Dendritic cell treated with granulocyte-macrophage colony-stimulating factor and Interleukin-4, amounts not matched to agents 40 ng/mL and 50 ng/mL, for 4 days (primary cell): ENCODE measurements at regions not wholly inside any gene's neighbourhood (a gene's known extent, or its start where the extent isn't known, plus 50 kb on each side); places are given as distances from the start of the nearest gene placed in this dataset.

Experiments
- H3K27ac Mint-ChIP-seq: one replicate; pipeline ENCODE4 v1.8.0; 2022; ENCODE audit warnings: mild to moderate bottlenecking, mixed read lengths
- H3K27me3 Mint-ChIP-seq: one replicate; pipeline ENCODE4 v1.8.0; 2022; ENCODE audit warnings: mild to moderate bottlenecking, mixed read lengths
- H3K36me3 Mint-ChIP-seq: one replicate; pipeline ENCODE4 v1.8.0; 2022; ENCODE audit warnings: low read depth, mixed read lengths
- H3K4me1 Mint-ChIP-seq: one replicate; pipeline ENCODE4 v1.8.0; 2022; ENCODE audit warnings: low read depth, mixed read lengths
- H3K4me3 Mint-ChIP-seq: one replicate; pipeline ENCODE4 v1.8.0; 2022; ENCODE audit warnings: mild to moderate bottlenecking, moderate library complexity, mixed read lengths
- H3K9me3 Mint-ChIP-seq: one replicate; pipeline ENCODE4 v1.8.0; 2022; ENCODE audit warnings: mixed read lengths
- intact Hi-C: fragments of 100-400 bp; cut with micrococcal nuclease; formaldehyde crosslinking; loops from one replicate; pipeline ENCODE4 v1.15.0; 2022

DNA sequence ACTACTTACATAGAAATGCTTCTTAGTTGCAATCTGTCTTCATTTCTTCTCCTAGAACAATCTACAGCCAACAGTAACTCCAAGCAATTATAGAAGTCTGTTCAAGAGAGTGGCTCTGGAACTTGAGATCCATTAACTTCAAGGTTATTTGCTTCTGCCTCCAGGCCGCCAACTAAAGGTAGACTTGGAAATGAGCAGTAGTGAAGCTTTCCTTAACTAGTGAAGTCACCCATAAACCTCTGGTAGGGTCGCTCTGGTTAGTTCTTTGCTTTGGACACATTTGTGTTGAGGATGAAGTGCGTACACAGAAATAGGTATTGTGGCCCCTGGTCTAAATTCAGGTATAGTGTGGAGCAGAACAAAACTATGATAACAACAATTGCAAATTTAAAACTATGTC lies 809.9 kb upstream of the RGS18 start:
- intact Hi-C loops = no loop called here
- Mint-ChIP-seq H3K4me3 (no peak overlapping the region), H3K9me3 (peaks cover 27% of the 10 kb centered on the region), H3K27ac (no peak overlapping the region), H3K27me3 (no peaks in the 10 kb centered on the region), H3K4me1 (no peaks in the 10 kb centered on the region), H3K36me3 (no peaks in the 10 kb centered on the region)

DNA sequence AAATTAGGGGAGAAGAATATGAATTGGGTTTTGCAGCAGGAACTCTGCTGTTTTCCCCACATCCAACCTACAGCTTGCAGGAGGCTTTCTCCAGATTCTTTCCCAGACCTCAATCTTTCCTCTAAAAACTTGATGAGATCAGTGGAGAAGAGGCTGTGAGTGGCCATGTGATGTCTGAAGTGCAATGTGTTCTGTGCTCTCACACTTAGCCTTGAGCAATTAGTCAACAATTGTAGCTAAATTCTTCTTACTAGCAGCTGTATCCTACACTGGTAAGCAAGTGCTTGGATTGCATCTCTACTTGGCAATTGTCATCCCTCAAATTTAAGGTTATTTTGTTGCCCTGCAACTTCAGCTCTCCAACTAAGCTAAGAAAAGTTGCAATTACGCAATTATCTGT lies 807.3 kb upstream of the RGS18 start:
- Mint-ChIP-seq H3K4me1 (no peaks in the 10 kb centered on the region), H3K27ac (no peak overlapping the region), H3K36me3 (no peaks in the 10 kb centered on the region), H3K27me3 (no peaks in the 10 kb centered on the region), H3K4me3 (no peak overlapping the region), H3K9me3 (peaks cover 18% of the 10 kb centered on the region)
- intact Hi-C loops = no loop called here

- no peaks in the 10 kb centered on the region for H3K4me1 Mint-ChIP-seq
- intact Hi-C loops = no loop called here
- H3K4me3 Mint-ChIP-seq = no peak overlapping the region
- peaks cover 41% of the 10 kb centered on the region for H3K9me3 Mint-ChIP-seq
- no peaks in the 10 kb centered on the region for H3K27me3 Mint-ChIP-seq
- H3K36me3 Mint-ChIP-seq = no peaks in the 10 kb centered on the region
- H3K27ac Mint-ChIP-seq = no peak overlapping the region
Measured at GRCh38 chr1:191358724-191359123, 799.5 kb upstream of the RGS18 start.

DNA sequence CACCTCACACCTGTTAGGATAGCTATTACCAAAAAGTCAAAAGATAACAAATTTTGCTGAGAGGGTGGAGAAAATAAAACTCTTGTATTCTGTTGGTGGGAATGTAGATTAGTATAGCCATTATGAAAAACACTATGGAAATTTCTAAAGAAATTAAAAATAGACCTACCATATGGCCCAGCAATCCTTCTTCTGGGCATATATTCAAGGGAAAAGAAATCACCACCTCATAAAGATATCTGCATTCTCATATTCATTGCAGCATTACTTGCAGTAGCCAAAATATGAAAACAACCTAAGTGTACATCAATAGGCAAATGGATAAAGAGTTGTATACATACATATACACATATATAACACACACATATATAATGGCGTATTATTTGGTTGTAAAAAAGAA lies 791.6 kb upstream of the RGS18 start:
- no peaks in the 10 kb centered on the region for H3K36me3 Mint-ChIP-seq
- no peaks in the 10 kb centered on the region for H3K27me3 Mint-ChIP-seq
- no peaks in the 10 kb centered on the region for H3K4me1 Mint-ChIP-seq
- intact Hi-C loops = no loop called here
- H3K27ac Mint-ChIP-seq = no peak overlapping the region
- no peak overlapping the region for H3K4me3 Mint-ChIP-seq
- H3K9me3 Mint-ChIP-seq = peaks cover 41% of the 10 kb centered on the region

DNA sequence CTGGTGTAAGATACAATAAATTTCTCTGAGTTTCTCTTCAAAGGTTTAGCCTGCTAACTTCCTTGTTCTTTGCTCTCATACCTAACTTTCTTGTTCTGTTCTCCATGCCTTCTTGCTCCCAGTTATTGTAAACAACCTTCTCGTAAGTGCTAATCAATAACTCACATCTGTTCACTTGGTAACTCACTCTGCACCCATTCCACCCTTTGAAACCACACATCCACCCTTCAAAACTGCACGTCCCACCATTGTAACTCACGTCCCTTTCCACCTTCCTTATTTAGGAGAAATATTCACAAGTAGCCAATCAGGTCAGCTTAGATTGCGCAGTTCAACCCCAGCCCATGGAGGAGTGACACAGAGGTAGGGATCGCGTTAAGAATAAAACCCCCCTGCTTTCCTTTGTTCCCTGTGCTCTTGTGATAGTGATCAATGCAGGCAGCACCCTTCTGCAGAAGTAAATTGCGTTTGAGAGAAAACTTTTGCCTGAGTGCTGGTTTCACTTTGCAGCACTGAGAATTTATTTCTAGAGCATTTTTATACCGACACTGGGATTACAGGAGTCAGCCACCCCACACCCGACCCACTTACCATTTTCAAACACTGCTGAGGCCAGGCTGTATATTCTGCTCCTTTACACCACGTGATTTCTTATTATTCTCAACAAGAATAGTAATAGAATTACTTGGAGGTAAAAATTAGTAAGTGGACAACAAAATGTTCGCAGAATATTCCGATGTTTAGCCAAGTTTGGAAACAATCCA lies 789.2 kb upstream of the RGS18 start:
- Mint-ChIP-seq H3K27ac (no peak overlapping the region), H3K4me1 (no peaks in the 10 kb centered on the region), H3K4me3 (no peak overlapping the region), H3K27me3 (no peaks in the 10 kb centered on the region), H3K36me3 (no peaks in the 10 kb centered on the region), H3K9me3 (peaks cover 23% of the 10 kb centered on the region)
- intact Hi-C loops = no loop called here

- H3K36me3 Mint-ChIP-seq = no peaks in the 10 kb centered on the region
- no peak overlapping the region for H3K27ac Mint-ChIP-seq
- no peaks in the 10 kb centered on the region for H3K4me1 Mint-ChIP-seq
- intact Hi-C loops = no loop called here
- H3K9me3 Mint-ChIP-seq = peaks cover 48% of the 10 kb centered on the region
- no peak overlapping the region for H3K4me3 Mint-ChIP-seq
- H3K27me3 Mint-ChIP-seq = no peaks in the 10 kb centered on the region
Measured at GRCh38 chr1:191371626-191372025, 786.6 kb upstream of the RGS18 start.

GRCh38 chr1:191388283-191388682 lies 770.0 kb upstream of the RGS18 start:
- no peak overlapping the region for H3K27ac Mint-ChIP-seq
- no peaks in the 10 kb centered on the region for H3K36me3 Mint-ChIP-seq
- H3K9me3 Mint-ChIP-seq = peaks cover 32% of the 10 kb centered on the region
- H3K4me3 Mint-ChIP-seq = no peak overlapping the region
- intact Hi-C loops = no loop called here
- no peaks in the 10 kb centered on the region for H3K27me3 Mint-ChIP-seq
- no peaks in the 10 kb centered on the region for H3K4me1 Mint-ChIP-seq

DNA sequence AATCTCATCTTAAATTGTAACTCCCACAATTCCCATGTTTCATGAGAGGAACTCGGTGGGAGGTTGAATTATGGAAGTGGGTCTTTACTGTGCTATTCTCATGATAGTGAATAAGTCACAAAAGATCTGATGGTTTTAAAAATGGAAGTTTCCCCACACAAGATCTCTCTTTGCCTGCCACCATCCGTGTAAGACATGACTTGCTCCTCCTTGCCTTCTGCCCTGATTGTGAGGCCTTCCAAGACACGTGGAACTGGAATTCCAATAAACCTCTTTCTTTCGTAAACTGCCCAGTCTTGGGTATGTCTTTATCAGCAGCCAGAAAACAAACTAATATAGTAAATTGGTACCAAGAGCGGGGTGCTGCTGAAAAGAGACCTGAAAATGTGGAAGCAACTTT lies 761.6 kb upstream of the RGS18 start:
- H3K4me1 Mint-ChIP-seq = no peaks in the 10 kb centered on the region
- H3K27ac Mint-ChIP-seq = no peak overlapping the region
- H3K9me3 Mint-ChIP-seq = peaks cover 46% of the 10 kb centered on the region
- H3K27me3 Mint-ChIP-seq = no peaks in the 10 kb centered on the region
- H3K4me3 Mint-ChIP-seq = no peak overlapping the region
- intact Hi-C loops = no loop called here
- no peaks in the 10 kb centered on the region for H3K36me3 Mint-ChIP-seq

DNA sequence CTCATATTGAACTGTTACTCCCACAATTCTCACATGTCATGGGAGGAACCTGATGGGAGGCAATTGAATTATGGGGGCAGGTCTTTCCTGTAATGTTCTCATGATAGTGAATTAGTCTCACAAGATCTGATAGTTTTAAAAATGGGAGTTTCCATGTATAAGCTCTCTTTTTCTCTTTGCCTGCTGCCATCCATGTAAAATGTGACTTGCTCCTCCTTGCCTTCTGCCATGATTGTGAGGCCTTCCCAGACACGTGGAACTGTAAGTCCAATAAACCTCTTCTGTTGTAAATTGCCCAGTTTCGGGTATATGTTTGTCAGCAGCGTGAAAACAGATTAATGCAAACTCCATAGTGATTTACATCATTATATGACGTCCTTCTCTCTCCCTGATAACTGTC lies 759.7 kb upstream of the RGS18 start:
- Mint-ChIP-seq H3K36me3 (no peaks in the 10 kb centered on the region), H3K27ac (no peak overlapping the region)
- intact Hi-C loops = no loop called here

GRCh38 chr1:191405417-191405816 lies 752.8 kb upstream of the RGS18 start:
- no peaks in the 10 kb centered on the region for H3K27me3 Mint-ChIP-seq
- H3K36me3 Mint-ChIP-seq = no peaks in the 10 kb centered on the region
- H3K4me3 Mint-ChIP-seq = no peak overlapping the region
- H3K4me1 Mint-ChIP-seq = no peaks in the 10 kb centered on the region
- no peaks in the 10 kb centered on the region for H3K9me3 Mint-ChIP-seq
- H3K27ac Mint-ChIP-seq = no peak overlapping the region
- intact Hi-C loops = no loop called here

More for the DNA sequence above, 759.7 kb upstream of the RGS18 start:
- no peaks in the 10 kb centered on the region for H3K27me3 Mint-ChIP-seq
- peaks cover 46% of the 10 kb centered on the region for H3K9me3 Mint-ChIP-seq
- H3K4me1 Mint-ChIP-seq = no peaks in the 10 kb centered on the region
- H3K4me3 Mint-ChIP-seq = no peak overlapping the region

DNA sequence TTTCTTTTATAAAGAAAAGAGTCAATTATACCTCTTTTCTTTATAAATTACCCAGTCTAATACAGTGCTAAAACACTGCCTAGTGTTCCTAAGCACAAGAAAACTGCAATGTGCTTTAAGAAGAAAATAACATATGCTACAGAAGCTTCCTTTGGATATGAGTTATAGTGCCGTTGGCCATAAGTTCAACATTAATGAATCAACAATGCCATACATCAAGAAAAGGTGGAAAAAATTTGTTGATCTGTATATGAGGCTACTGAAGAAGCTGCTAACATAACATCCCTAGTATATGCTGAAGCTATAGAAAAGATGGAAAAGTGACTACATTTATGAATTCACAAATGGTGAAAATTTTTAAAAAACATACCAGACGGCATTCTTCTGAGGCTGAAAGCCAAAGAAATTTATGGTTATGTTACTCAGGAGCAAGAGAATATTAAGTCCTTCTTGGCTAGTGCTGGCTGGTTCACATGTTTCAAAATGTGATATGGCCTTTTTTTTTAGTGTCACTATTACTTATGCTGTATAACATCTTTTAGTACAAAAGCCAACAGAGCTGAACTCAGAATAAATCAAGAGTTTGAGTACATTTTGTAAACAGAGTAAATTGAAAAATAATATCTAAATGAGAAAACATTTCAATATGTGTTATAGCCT lies 743.2 kb upstream of the RGS18 start:
- H3K4me3 Mint-ChIP-seq = no peak overlapping the region
- no peaks in the 10 kb centered on the region for H3K36me3 Mint-ChIP-seq
- H3K9me3 Mint-ChIP-seq = peaks cover 5% of the 10 kb centered on the region
- H3K4me1 Mint-ChIP-seq = no peaks in the 10 kb centered on the region
- no peak overlapping the region for H3K27ac Mint-ChIP-seq
- intact Hi-C loops = no loop called here
- H3K27me3 Mint-ChIP-seq = no peaks in the 10 kb centered on the region

GRCh38 chr1:191419842-191420241 lies 738.4 kb upstream of the RGS18 start:
- intact Hi-C loops = no loop called here
- Mint-ChIP-seq H3K4me1 (no peaks in the 10 kb centered on the region), H3K9me3 (peaks cover 9% of the 10 kb centered on the region), H3K36me3 (no peaks in the 10 kb centered on the region), H3K27ac (no peak overlapping the region), H3K27me3 (no peaks in the 10 kb centered on the region), H3K4me3 (no peak overlapping the region)

DNA sequence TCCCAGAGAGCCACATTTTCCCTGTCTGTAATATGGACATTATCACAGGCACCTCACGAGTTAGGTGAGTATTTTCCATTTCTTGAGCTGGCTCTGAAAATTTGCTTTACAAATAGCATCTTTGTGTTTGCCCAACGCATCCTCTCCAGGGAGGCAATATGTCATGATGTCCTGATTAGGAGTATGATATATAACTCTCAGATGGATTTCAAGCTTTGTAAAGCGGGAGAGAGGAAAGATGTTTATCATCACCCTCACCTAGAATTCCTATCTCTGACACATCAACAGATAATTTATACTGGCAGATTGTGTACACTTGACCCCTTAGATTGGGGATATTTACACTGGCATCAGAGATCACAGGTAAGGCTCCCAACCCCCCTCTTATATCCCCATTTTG lies 730.7 kb upstream of the RGS18 start:
- Mint-ChIP-seq H3K27ac (no peak overlapping the region), H3K36me3 (no peaks in the 10 kb centered on the region), H3K4me1 (no peaks in the 10 kb centered on the region), H3K9me3 (peaks cover 16% of the 10 kb centered on the region), H3K27me3 (no peaks in the 10 kb centered on the region), H3K4me3 (no peak overlapping the region)
- intact Hi-C loops = no loop called here

DNA sequence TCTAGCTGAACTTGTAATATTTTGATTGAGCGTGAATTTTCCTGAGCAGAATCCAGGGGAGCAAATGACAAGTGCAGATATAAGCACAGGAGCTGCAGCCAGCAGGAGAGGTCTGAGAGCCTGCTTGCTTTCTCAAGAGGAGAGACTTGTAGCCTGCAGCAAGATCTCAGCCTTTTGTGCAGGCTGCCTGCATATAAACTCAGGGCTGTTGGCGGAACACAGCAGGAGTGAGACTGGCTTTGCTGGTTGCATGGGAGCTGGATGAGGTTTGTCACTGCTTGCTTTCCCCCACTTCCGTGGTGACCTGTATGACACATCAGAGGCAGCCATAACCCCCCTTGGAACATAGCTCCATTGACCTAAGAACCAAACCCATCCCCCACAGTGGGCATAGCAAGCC lies 725.4 kb upstream of the RGS18 start:
- no peaks in the 10 kb centered on the region for H3K27me3 Mint-ChIP-seq
- H3K4me3 Mint-ChIP-seq = no peak overlapping the region
- peaks cover 48% of the 10 kb centered on the region for H3K9me3 Mint-ChIP-seq
- intact Hi-C loops = no loop called here
- H3K36me3 Mint-ChIP-seq = no peaks in the 10 kb centered on the region
- H3K27ac Mint-ChIP-seq = no peak overlapping the region
- no peaks in the 10 kb centered on the region for H3K4me1 Mint-ChIP-seq

GRCh38 chr1:191438979-191439378 lies 719.3 kb upstream of the RGS18 start:
- H3K9me3 Mint-ChIP-seq = peaks cover 31% of the 10 kb centered on the region

More at GRCh38 chr1:191438979-191439378, 719.3 kb upstream of the RGS18 start:
- no peaks in the 10 kb centered on the region for H3K4me1 Mint-ChIP-seq
- H3K36me3 Mint-ChIP-seq = no peaks in the 10 kb centered on the region
- H3K27me3 Mint-ChIP-seq = no peaks in the 10 kb centered on the region
- H3K4me3 Mint-ChIP-seq = no peak overlapping the region
- intact Hi-C loops = no loop called here
- no peak overlapping the region for H3K27ac Mint-ChIP-seq
